ENCODE measurements at regions not wholly inside any gene's neighbourhood (a gene's known extent, or its start where the extent isn't known, plus 50 kb on each side); places are given as distances from the start of the nearest gene placed in this dataset.

GRCh38 chr16:8088820-8089338, 501.4 kb downstream of the TMEM114 start:
- Mint-ChIP-seq H3K4me1 (ENCODE audit: low read depth) (peaks cover 2% of the 10 kb centered on the region), H3K27ac (no peak overlapping the region), H3K36me3 (ENCODE audit: insufficient read depth) (no peaks in the 10 kb centered on the region), H3K9me3 (ENCODE audit: low read depth) (peaks cover 4% of the 10 kb centered on the region), H3K27me3 (peaks cover 12% of the 10 kb centered on the region), H3K4me3 (ENCODE audit: low read depth) (no peak overlapping the region)
- no peak for DNase-seq (ENCODE audit: low spot score, unreplicated experiment)
- no peak for TF ChIP-seq CTCF (IDR thresholded peaks at IDR 0.05; ENCODE audit: unreplicated experiment)

GRCh38 chr16:8087597-8088289, 502.6 kb downstream of the TMEM114 start:
- TF ChIP-seq CTCF (IDR thresholded peaks at IDR 0.05; ENCODE audit: unreplicated experiment): no peak
- Mint-ChIP-seq H3K4me1 (ENCODE audit: low read depth) (peaks cover 2% of the 10 kb centered on the region), H3K9me3 (ENCODE audit: low read depth) (peaks cover 4% of the 10 kb centered on the region), H3K4me3 (ENCODE audit: low read depth) (no peak overlapping the region), H3K27ac (no peak overlapping the region), H3K27me3 (peaks cover 12% of the 10 kb centered on the region), H3K36me3 (ENCODE audit: insufficient read depth) (no peaks in the 10 kb centered on the region)
- no peak for DNase-seq (ENCODE audit: low spot score, unreplicated experiment)

GRCh38 chr16:8087146-8087545, 503.2 kb downstream of the TMEM114 start:
- Mint-ChIP-seq H3K4me3 (ENCODE audit: low read depth) (no peak overlapping the region), H3K27me3 (peaks cover 12% of the 10 kb centered on the region), H3K36me3 (ENCODE audit: insufficient read depth) (no peaks in the 10 kb centered on the region), H3K27ac (no peak overlapping the region), H3K4me1 (ENCODE audit: low read depth) (peaks cover 2% of the 10 kb centered on the region), H3K9me3 (ENCODE audit: low read depth) (peaks cover 4% of the 10 kb centered on the region)
- no peak for TF ChIP-seq CTCF (IDR thresholded peaks at IDR 0.05; ENCODE audit: unreplicated experiment)
- DNase-seq (ENCODE audit: low spot score, unreplicated experiment): no peak

GRCh38 chr16:8084882-8085281, 505.4 kb downstream of the TMEM114 start:
- Mint-ChIP-seq H3K4me3 (ENCODE audit: low read depth) (no peak overlapping the region), H3K27ac (no peak overlapping the region), H3K4me1 (ENCODE audit: low read depth) (peaks cover 2% of the 10 kb centered on the region), H3K27me3 (peaks cover 6% of the 10 kb centered on the region), H3K9me3 (ENCODE audit: low read depth) (no peaks in the 10 kb centered on the region), H3K36me3 (ENCODE audit: insufficient read depth) (no peaks in the 10 kb centered on the region)
- no peak for DNase-seq (ENCODE audit: low spot score, unreplicated experiment)
- TF ChIP-seq CTCF (IDR thresholded peaks at IDR 0.05; ENCODE audit: unreplicated experiment): no peak

GRCh38 chr16:8084302-8084701, 506.0 kb downstream of the TMEM114 start:
- H3K9me3 Mint-ChIP-seq (ENCODE audit: low read depth): no peaks in the 10 kb centered on the region

More at GRCh38 chr16:8084302-8084701, 506.0 kb downstream of the TMEM114 start:
- Mint-ChIP-seq H3K27ac (no peak overlapping the region), H3K27me3 (peaks cover 2% of the 10 kb centered on the region), H3K4me1 (ENCODE audit: low read depth) (peaks cover 2% of the 10 kb centered on the region), H3K36me3 (ENCODE audit: insufficient read depth) (no peaks in the 10 kb centered on the region), H3K4me3 (ENCODE audit: low read depth) (no peak overlapping the region)
- DNase-seq (ENCODE audit: low spot score, unreplicated experiment): no peak
- no peak for TF ChIP-seq CTCF (IDR thresholded peaks at IDR 0.05; ENCODE audit: unreplicated experiment)
